ENCODE measurements at regions not wholly inside any gene's neighbourhood (a gene's known extent, or its start where the extent isn't known, plus 50 kb on each side); places are given as distances from the start of the nearest gene placed in this dataset.

GRCh38 chr7:140232957-140233917 is 56.5 kb upstream of the KDM7A start (continued):
- TF ChIP-seq CBX5 (IDR thresholded peaks at IDR 0.05; ENCODE audit: low read depth) (0 out of 2 replicates have a peak, but pooled peaks have one; percentile 26), USF1 (IDR thresholded peaks at IDR 0.05; ENCODE audit: borderline replicate concordance, extremely low read length, insufficient read depth, low read depth, low read length) (no peak), IRF4 (IDR thresholded peaks at IDR 0.05; ENCODE audit: low read depth, low read length) (peak; percentile 83), CTCF (IDR thresholded peaks at IDR 0.05 in 2 of 3, conservative IDR thresholded peaks at IDR 0.05 in 1 of 3; ENCODE audit: control insufficient read depth in 2 of 3, extremely low read depth in 1 of 3, insufficient read depth in 1 of 3, low read depth in 3 of 3, low read length in 3 of 3) (no peak), BRCA1 (IDR thresholded peaks at IDR 0.05; ENCODE audit: low read depth, low read length) (no peak), POU2F2 (IDR thresholded peaks at IDR 0.05; ENCODE audit: borderline replicate concordance, low read depth, low read length) (0 out of 3 replicates have a peak, but pooled peaks have one; percentile 14), POLR2A (IDR thresholded peaks at IDR 0.05; ENCODE audit: low read depth, low read length) (no peak), NFYB (IDR thresholded peaks at IDR 0.05; ENCODE audit: insufficient read depth, low read depth, low read length) (no peak), MEF2A (IDR thresholded peaks at IDR 0.05; ENCODE audit: insufficient read depth, low read depth, low read length) (peak; percentile 51; the same call in 1 of the 2 replicates)

Measured in GM12878 (cell line).